H9 (cell line): ENCODE measurements at regions not wholly inside any gene's neighbourhood (a gene's known extent, or its start where the extent isn't known, plus 50 kb on each side); places are given as distances from the start of the nearest gene placed in this dataset.

Experiments
- DNase-seq: peaks from one replicate; pipeline ENCODE4 v3.0.0-alpha.2; 2017
- H2AFZ ChIP-seq: one replicate; pipeline ENCODE4 v1.6.1; 2013; ENCODE audit warnings: mild to moderate bottlenecking, low read length, control low read depth, moderate library complexity
- H2AK5ac ChIP-seq: 2 replicates; pipeline ENCODE4 v1.6.1; 2013; ENCODE audit warnings: low read length, control low read depth, mixed read lengths; ENCODE audit not compliant: insufficient read length
- H2BK120ac ChIP-seq: one replicate; pipeline ENCODE4 v1.6.1; 2013; ENCODE audit warnings: low read depth, mild to moderate bottlenecking, low read length, control low read depth, inconsistent platforms; ENCODE audit not compliant: poor library complexity, severe bottlenecking
- H2BK12ac ChIP-seq: 2 replicates; pipeline ENCODE4 v1.6.1; 2013; ENCODE audit warnings: low read length, control low read depth, mixed read lengths, low read depth; ENCODE audit not compliant: insufficient read length
- H2BK15ac ChIP-seq: 2 replicates; pipeline ENCODE4 v1.6.1; 2013; ENCODE audit warnings: low read depth, low read length, control low read depth
- H2BK20ac ChIP-seq: one replicate; pipeline ENCODE4 v1.6.1; 2013; ENCODE audit warnings: low read depth, mild to moderate bottlenecking, low read length, control low read depth, inconsistent platforms; ENCODE audit not compliant: poor library complexity, severe bottlenecking
- H2BK5ac ChIP-seq: 2 replicates; pipeline ENCODE4 v1.6.1; 2013; ENCODE audit warnings: low read length, control low read depth, mixed read lengths; ENCODE audit not compliant: insufficient read length
- H3K14ac ChIP-seq: 2 replicates; pipeline ENCODE4 v1.6.1; 2013; ENCODE audit warnings: low read length, control low read depth; ENCODE audit not compliant: insufficient read depth
- H3K18ac ChIP-seq: 2 replicates; pipeline ENCODE4 v1.6.1; 2013; ENCODE audit warnings: low read depth, mild to moderate bottlenecking, mixed read lengths, low read length, control low read depth; ENCODE audit not compliant: insufficient read length
- H3K23ac ChIP-seq: 2 replicates; pipeline ENCODE4 v1.6.1; 2013; ENCODE audit warnings: low read length, control low read depth, mixed read lengths, low read depth; ENCODE audit not compliant: insufficient read length
- H3K23me2 ChIP-seq: 2 replicates; pipeline ENCODE4 v1.6.1; 2013; ENCODE audit warnings: low read depth, mild to moderate bottlenecking, mixed read lengths, low read length, control low read depth; ENCODE audit not compliant: insufficient read length, poor library complexity, severe bottlenecking
- H3K27ac ChIP-seq: 2 replicates; pipeline ENCODE4 v1.5.1; 2013; ENCODE audit warnings: low read length, control low read depth, mixed read lengths, low read depth; ENCODE audit not compliant: insufficient read length
- H3K27me3 ChIP-seq: 2 replicates; pipeline ENCODE4 v1.6.1; 2013; ENCODE audit warnings: low read length, control low read depth, inconsistent platforms; ENCODE audit not compliant: insufficient read depth
- H3K4ac ChIP-seq: 2 replicates; pipeline ENCODE4 v1.6.1; 2013; ENCODE audit warnings: low read depth, mild to moderate bottlenecking, control low read depth, inconsistent platforms, low read length, moderate library complexity
- H3K4me1 ChIP-seq: 2 replicates; pipeline ENCODE4 v1.6.1; 2013; ENCODE audit warnings: low read length, control low read depth, inconsistent platforms; ENCODE audit not compliant: insufficient read depth
- H3K4me2 ChIP-seq: 2 replicates; pipeline ENCODE4 v1.6.1; 2013; ENCODE audit warnings: low read length, control low read depth, mixed read lengths; ENCODE audit not compliant: insufficient read length, insufficient read depth
- H3K56ac ChIP-seq: 2 replicates; pipeline ENCODE4 v1.6.1; 2013; ENCODE audit warnings: low read depth, mild to moderate bottlenecking, mixed read lengths, low read length, control low read depth; ENCODE audit not compliant: insufficient read length
- H3K79me1 ChIP-seq: 2 replicates; pipeline ENCODE4 v1.6.1; 2013; ENCODE audit warnings: low read depth, mild to moderate bottlenecking, moderate library complexity, low read length, control low read depth, inconsistent platforms; ENCODE audit not compliant: insufficient read depth, poor library complexity, severe bottlenecking
- H3K79me2 ChIP-seq: 2 replicates; pipeline ENCODE4 v1.6.1; 2013; ENCODE audit warnings: low read length, control low read depth, inconsistent platforms; ENCODE audit not compliant: insufficient read depth
- H3K9ac ChIP-seq: 2 replicates; pipeline ENCODE4 v1.6.1; 2013; ENCODE audit warnings: low read length, control low read depth, mixed read lengths; ENCODE audit not compliant: insufficient read length; ENCODE audit errors: extremely low read depth
- H3K9me3 ChIP-seq: one replicate; pipeline ENCODE4 v1.6.1; 2013; ENCODE audit warnings: low read depth, low read length, inconsistent platforms; ENCODE audit not compliant: control insufficient read depth
- H3T11ph ChIP-seq: one replicate; pipeline ENCODE4 v1.6.1; 2013; ENCODE audit warnings: mild to moderate bottlenecking, low read length, control low read depth, inconsistent platforms
- H4K20me1 ChIP-seq: one replicate; pipeline ENCODE4 v1.6.1; 2013; ENCODE audit not compliant: control insufficient read depth, insufficient read length, insufficient read depth
- H4K5ac ChIP-seq: 2 replicates; pipeline ENCODE4 v1.6.1; 2013; ENCODE audit warnings: low read depth, mild to moderate bottlenecking, mixed read lengths, low read length, control low read depth; ENCODE audit not compliant: insufficient read length
- H4K8ac ChIP-seq: replicated peaks from 2 replicates; pipeline ENCODE4 v1.6.1; 2013; ENCODE audit warnings: low read length, control low read depth, mixed read lengths, low read depth; ENCODE audit not compliant: insufficient read length
- H4K91ac ChIP-seq: 2 replicates; pipeline ENCODE4 v1.6.1; 2013; ENCODE audit warnings: low read depth, mild to moderate bottlenecking, moderate library complexity, mixed read lengths, low read length, control low read depth; ENCODE audit not compliant: insufficient read length
- H3K27ac Mint-ChIP-seq, 3 experiments: 2 replicates in 2 of 3; 3 replicates in 1 of 3; pipeline ENCODE4 v1.8.0; 2020 to 2021; ENCODE audit warnings: mixed read lengths in 3 of 3, mild to moderate bottlenecking in 1 of 3, moderate library complexity in 1 of 3
- H3K27me3 Mint-ChIP-seq: 2 replicates; pipeline ENCODE4 v1.8.0; 2021; ENCODE audit warnings: low read depth, mild to moderate bottlenecking, moderate library complexity, mixed read lengths
- H3K36me3 Mint-ChIP-seq, 3 experiments: 2 replicates in 2 of 3; 3 replicates in 1 of 3; pipeline ENCODE4 v1.8.0; 2020 to 2021; ENCODE audit warnings: low read depth in 3 of 3, mixed read lengths in 3 of 3; ENCODE audit not compliant: insufficient read depth in 1 of 3
- H3K4me1 Mint-ChIP-seq, 2 experiments: 2 replicates each; pipeline ENCODE4 v1.8.0; 2020; ENCODE audit warnings: mixed read lengths in 2 of 2
- H3K4me3 Mint-ChIP-seq, 2 experiments: 2 replicates in 1 of 2; 3 replicates in 1 of 2; pipeline ENCODE4 v1.8.0; 2020 to 2021; ENCODE audit warnings: mild to moderate bottlenecking in 2 of 2, mixed read lengths in 2 of 2, moderate library complexity in 1 of 2
- H3K9me3 Mint-ChIP-seq, 2 experiments: 2 replicates in 1 of 2; 3 replicates in 1 of 2; pipeline ENCODE4 v1.8.0; 2020; ENCODE audit warnings: mild to moderate bottlenecking in 2 of 2, mixed read lengths in 2 of 2, moderate library complexity in 1 of 2
- WGBS: extraction: QIAGEN DNeasy Blood & Tissue Kit; methylation state at CpG from one replicate; pipeline ENCODE4 v1.1.7; 2013; ENCODE audit warnings: missing lambda C conversion rate, low lambda C conversion rate, mixed read lengths; ENCODE audit not compliant: insufficient read length; ENCODE audit errors: extremely low coverage; 5-methylcytosine and 5-hydroxymethylcytosine counted together
- TF ChIP-seq, protein P1 (sequence below): fragments of 200-600 bp; sonication (generic); conservative IDR thresholded peaks from 3 replicates; pipeline ENCODE4 v1.8.0; 2021; ENCODE audit warnings: antibody characterized with exemption, mild to moderate bottlenecking

DNA sequence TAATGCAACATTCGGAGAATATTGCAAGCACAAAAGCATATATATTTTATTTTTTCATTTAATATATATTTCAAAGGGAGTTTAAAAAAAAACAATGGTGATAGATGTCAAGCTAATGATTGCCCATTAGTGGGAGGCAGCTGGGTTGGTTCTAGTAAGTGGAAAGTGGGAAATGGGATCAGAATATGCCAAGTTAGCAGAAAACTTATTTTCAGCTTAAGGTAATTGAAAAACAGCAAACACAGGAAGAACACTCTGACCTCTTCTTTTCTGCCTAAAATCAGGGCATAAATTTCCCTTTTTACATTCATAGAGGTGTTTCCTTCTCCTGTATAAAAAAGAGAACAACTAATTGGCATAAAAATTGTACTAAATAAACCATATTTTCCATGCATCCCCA is 535.3 kb upstream of the SYT4 start:
- H3K9me3 Mint-ChIP-seq = peaks cover 9 to 15% of the 10 kb centered on the region in 2 experiments
- Histone ChIP-seq H2AK5ac (no peak overlapping the region), H3K23me2 (no peaks in the 10 kb centered on the region), H3K9ac (no peak overlapping the region), H2BK5ac (no peak overlapping the region), H3K14ac (no peak overlapping the region), H3K79me1 (no peaks in the 10 kb centered on the region), H4K91ac (no peak overlapping the region), H2AFZ (no peak overlapping the region), H3K56ac (no peak overlapping the region), H3K79me2 (no peaks in the 10 kb centered on the region), H3K4ac (no peak overlapping the region), H3K27me3 (no peaks in the 10 kb centered on the region), H3K27ac (no peak overlapping the region), H3K9me3 (no peaks in the 10 kb centered on the region), H2BK12ac (no peak overlapping the region), H3T11ph (no peak overlapping the region), H4K5ac (no peak overlapping the region), H4K8ac (no peak overlapping the region), H2BK120ac (no peak overlapping the region), H3K23ac (no peak overlapping the region), H3K4me2 (no peak overlapping the region), H3K18ac (no peak overlapping the region), H3K4me1 (peaks cover 3% of the 10 kb centered on the region; the same call in 1 of the 2 replicates), H2BK15ac (no peak overlapping the region), H2BK20ac (no peak overlapping the region), H4K20me1 (no peaks in the 10 kb centered on the region)
- H3K36me3 Mint-ChIP-seq = peaks cover 0 to 12% (median 12%) of the 10 kb centered on the region in 3 experiments; a peak in 5 of 7 replicates
- DNase-seq = no peak
- H3K4me1 Mint-ChIP-seq = peaks cover 16 to 26% of the 10 kb centered on the region in 2 experiments
- TF ChIP-seq, protein P1, sequence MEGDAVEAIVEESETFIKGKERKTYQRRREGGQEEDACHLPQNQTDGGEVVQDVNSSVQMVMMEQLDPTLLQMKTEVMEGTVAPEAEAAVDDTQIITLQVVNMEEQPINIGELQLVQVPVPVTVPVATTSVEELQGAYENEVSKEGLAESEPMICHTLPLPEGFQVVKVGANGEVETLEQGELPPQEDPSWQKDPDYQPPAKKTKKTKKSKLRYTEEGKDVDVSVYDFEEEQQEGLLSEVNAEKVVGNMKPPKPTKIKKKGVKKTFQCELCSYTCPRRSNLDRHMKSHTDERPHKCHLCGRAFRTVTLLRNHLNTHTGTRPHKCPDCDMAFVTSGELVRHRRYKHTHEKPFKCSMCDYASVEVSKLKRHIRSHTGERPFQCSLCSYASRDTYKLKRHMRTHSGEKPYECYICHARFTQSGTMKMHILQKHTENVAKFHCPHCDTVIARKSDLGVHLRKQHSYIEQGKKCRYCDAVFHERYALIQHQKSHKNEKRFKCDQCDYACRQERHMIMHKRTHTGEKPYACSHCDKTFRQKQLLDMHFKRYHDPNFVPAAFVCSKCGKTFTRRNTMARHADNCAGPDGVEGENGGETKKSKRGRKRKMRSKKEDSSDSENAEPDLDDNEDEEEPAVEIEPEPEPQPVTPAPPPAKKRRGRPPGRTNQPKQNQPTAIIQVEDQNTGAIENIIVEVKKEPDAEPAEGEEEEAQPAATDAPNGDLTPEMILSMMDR = no peak
- H3K27me3 Mint-ChIP-seq = no peaks in the 10 kb centered on the region
- no CpG with 5 or more reads among the region's 1 CpG for WGBS
- no peak overlapping the region for H3K4me3 Mint-ChIP-seq
- H3K27ac Mint-ChIP-seq = no peak overlapping the region
